ENCODE measurements at regions not wholly inside any gene's neighbourhood (a gene's known extent, or its start where the extent isn't known, plus 50 kb on each side); places are given as distances from the start of the nearest gene placed in this dataset.

- no peak for TF ChIP-seq ZFP3 (CRISPR knock-in tag; IDR thresholded peaks at IDR 0.05)
- TF ChIP-seq PATZ1 (CRISPR knock-in tag; IDR thresholded peaks at IDR 0.05; ENCODE audit: borderline replicate concordance): no peak
- no peak for TF ChIP-seq ZNF8 (CRISPR knock-in tag; IDR thresholded peaks at IDR 0.05)
- TF ChIP-seq ZFP30 (CRISPR knock-in tag; IDR thresholded peaks at IDR 0.05): no peak
- TF ChIP-seq TCF4 (CRISPR knock-in tag; IDR thresholded peaks at IDR 0.05; ENCODE audit: borderline replicate concordance): no peak
- TF ChIP-seq BACH2 (CRISPR knock-in tag; IDR thresholded peaks at IDR 0.05; ENCODE audit: borderline replicate concordance): no peak
- TF ChIP-seq ARNTL (CRISPR knock-in tag; IDR thresholded peaks at IDR 0.05; ENCODE audit: borderline replicate concordance, low read depth): no peak
- TF ChIP-seq POU6F1 (CRISPR knock-in tag; IDR thresholded peaks at IDR 0.05; ENCODE audit: borderline replicate concordance, low read depth): no peak
- TF ChIP-seq RARB (CRISPR knock-in tag; IDR thresholded peaks at IDR 0.05): no peak
- no peak for TF ChIP-seq CREB5 (CRISPR knock-in tag; IDR thresholded peaks at IDR 0.05; ENCODE audit: low read depth)
Observed at GRCh38 chr2:186909095-186909494, 60.1 kb upstream of the ZSWIM2 start.

Data from SK-N-SH treated with all-trans-retinoic acid at 6 μM for 48 hours (cell line).